Large intestine (tissue), 3 donors: ENCODE measurements at regions not wholly inside any gene's neighbourhood (a gene's known extent, or its start where the extent isn't known, plus 50 kb on each side); places are given as distances from the start of the nearest gene placed in this dataset.

Experiments
- DNase-seq, 2 donors: peaks; one replicate each; pipeline versions ENCODE4 v3.0.0 to v3.0.0-alpha.2; 2013
- H3K27ac ChIP-seq: one replicate; pipeline ENCODE4 v1.5.1; 2013; ENCODE audit warnings: low read length
- H3K27me3 ChIP-seq: 2 replicates; pipeline ENCODE4 v1.6.1; 2013; ENCODE audit warnings: low read length; ENCODE audit not compliant: control insufficient read depth, insufficient read depth
- H3K36me3 ChIP-seq: 2 replicates; pipeline ENCODE4 v1.6.1; 2013; ENCODE audit warnings: low read length; ENCODE audit not compliant: control insufficient read depth, insufficient read depth
- H3K4me1 ChIP-seq: one replicate; pipeline ENCODE4 v1.6.1; 2013; ENCODE audit warnings: low read length; ENCODE audit not compliant: control insufficient read depth, insufficient read depth
- H3K4me3 ChIP-seq: one replicate; pipeline ENCODE4 v1.5.1; 2013; ENCODE audit warnings: low read length
- H3K9me3 ChIP-seq: one replicate; pipeline ENCODE4 v1.6.1; 2013; ENCODE audit warnings: mild to moderate bottlenecking, low read depth, low read length, moderate library complexity; ENCODE audit not compliant: control insufficient read depth
- WGBS: methylation state at CpG from one replicate; pipeline ENCODE4 v1.1.5; 2013; ENCODE audit warnings: low lambda C conversion rate; ENCODE audit not compliant: insufficient coverage; 5-methylcytosine and 5-hydroxymethylcytosine counted together

DNA sequence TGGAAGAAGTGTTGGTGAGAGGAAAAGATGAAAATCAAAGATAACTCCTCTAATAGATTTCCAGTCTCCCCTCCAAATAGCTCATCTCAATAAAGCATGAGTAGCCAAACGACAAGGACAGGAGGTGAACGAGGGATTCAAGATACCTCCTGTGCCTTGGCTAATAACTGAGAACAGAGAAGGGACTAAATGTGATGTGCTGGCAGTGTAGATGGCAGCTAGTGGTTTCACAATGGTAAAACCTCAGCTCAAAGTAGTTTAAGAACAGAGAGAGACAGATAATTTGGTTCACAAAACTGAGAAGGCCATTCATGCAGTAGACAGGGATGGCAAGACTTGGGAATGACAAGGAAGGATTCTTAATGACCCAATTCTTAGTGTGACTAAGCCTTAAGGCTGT is 292.6 kb downstream of the EFHB start:
- no peak overlapping the region for H3K27ac ChIP-seq
- no peaks in the 10 kb centered on the region for H3K4me1 ChIP-seq
- DNase-seq = no peak
- no peaks in the 10 kb centered on the region for H3K36me3 ChIP-seq
- 77% methylated on average over 2 of the region's 2 CpGs for WGBS
- no peak overlapping the region for H3K4me3 ChIP-seq
- H3K9me3 ChIP-seq = no peaks in the 10 kb centered on the region
- no peaks in the 10 kb centered on the region for H3K27me3 ChIP-seq

DNA sequence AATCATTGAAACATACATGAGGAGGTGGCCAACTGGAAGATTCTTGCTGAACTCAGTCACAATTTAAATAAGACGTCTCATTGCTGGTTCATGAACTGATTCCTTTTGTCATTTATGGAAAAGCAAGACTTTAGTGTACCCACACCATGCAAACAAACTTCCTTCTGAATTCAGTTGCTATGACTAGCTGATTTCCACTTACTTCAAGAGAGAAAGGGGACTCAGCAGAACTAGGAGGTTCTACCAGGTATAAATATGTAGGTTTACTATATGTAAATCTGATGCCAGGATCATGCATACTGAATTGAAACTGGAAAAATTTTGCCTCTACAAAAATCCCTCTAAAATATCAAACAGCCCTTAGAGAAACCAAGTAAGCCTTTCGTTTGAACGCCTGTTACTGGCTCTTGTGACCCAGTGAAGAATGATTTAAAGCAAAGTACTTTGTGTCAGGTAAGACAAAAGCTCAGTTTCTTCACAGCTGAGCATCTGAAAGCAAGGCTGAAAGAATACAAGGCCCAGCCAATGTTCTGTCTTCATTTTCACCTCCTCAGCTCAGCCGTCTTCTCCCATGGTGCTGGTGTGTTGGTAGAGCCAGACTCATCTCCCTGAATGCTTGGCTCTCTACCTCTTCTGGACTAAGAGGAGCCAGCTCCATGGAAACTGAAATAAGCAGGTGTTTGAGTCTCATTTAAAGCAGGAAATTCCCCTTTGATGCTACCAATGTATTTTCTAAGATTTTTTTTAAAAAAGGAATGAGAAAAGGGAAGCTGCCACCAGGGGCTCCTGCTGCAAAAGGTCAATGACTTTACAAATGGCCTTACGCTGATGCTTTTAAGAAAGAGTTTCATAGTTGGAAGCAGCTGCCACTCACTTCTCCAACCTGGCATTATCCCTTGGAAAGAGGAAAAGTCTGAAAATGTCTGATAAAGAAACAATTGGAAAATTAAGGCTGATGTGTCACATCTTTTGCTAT is 301.6 kb downstream of the EFHB start:
- Histone ChIP-seq H3K4me1 (no peaks in the 10 kb centered on the region), H3K36me3 (no peaks in the 10 kb centered on the region), H3K27ac (no peak overlapping the region), H3K9me3 (no peaks in the 10 kb centered on the region), H3K4me3 (no peak overlapping the region), H3K27me3 (no peaks in the 10 kb centered on the region)
- WGBS = no CpG with 5 or more reads among the region's 5 CpGs
- no peak for DNase-seq

DNA sequence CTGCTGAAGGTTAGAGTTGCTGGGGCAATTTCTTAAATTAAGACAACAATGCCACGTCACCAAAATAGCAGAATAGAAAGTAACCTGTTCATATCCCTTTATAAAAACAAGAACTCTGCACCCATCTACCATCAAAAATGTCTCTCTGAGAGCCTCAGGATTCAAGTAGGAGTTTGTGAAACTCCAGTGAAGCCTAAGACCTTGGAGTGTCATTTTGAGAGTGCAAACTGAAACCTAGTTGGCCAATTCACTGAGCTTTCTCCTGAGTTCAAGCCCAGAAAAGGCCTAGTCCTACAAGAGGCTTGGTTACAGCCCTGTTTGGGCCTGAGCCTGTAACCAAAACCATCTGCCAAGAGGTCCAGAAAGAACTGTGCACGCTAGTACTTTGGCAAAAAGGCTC is 335.1 kb downstream of the EFHB start:
- Histone ChIP-seq H3K36me3 (no peaks in the 10 kb centered on the region), H3K27me3 (no peaks in the 10 kb centered on the region)
- WGBS = no CpG with 5 or more reads among the region's 2 CpGs

DNA sequence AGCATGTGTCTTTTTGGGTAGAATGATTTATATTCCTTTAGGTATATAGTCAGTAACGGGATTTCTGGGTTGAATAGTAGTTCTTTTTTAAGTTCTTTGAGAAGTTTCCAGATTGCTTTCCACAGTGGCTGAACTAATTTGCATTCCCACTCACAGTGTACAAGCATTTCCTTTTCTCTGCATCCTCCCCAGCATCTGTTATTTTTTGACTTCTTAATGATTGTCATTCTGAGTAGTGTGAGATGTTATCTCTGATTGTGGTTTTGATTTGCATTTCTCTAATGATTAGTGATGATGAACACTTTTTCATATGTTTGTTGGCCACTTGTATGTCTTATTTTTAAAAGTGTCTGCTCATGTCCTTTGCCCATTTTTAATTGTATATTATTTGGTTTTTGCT is 337.6 kb downstream of the EFHB start:
- no peaks in the 10 kb centered on the region for H3K4me1 ChIP-seq
- no CpG with 5 or more reads among the region's 1 CpG for WGBS
- H3K9me3 ChIP-seq = no peaks in the 10 kb centered on the region
- no peak overlapping the region for H3K4me3 ChIP-seq
- no peaks in the 10 kb centered on the region for H3K27me3 ChIP-seq
- H3K36me3 ChIP-seq = no peaks in the 10 kb centered on the region
- no peak overlapping the region for H3K27ac ChIP-seq
- no peak for DNase-seq

More for the DNA sequence above, 335.1 kb downstream of the EFHB start:
- no peaks in the 10 kb centered on the region for H3K4me1 ChIP-seq
- H3K9me3 ChIP-seq = no peaks in the 10 kb centered on the region
- H3K4me3 ChIP-seq = no peak overlapping the region
- DNase-seq = no peak
- no peak overlapping the region for H3K27ac ChIP-seq

DNA sequence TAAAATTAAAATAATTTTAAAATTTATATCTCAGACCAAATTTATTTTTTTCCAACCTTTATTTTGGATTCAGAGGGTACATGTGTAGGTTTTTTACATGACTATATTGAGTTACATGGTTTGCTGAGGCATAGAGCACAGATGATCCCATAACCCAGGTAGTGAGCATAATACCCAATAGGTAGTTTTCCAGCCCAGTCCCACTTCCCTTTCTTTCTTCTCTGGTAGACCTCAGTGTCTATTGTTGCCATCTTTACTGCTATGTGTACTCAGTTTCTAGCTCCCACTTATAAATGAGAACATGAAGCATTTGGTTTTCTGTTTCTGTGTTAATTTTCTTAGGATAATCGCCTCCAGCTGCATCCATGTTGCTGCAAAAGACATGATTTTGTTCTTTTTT is 338.1 kb downstream of the EFHB start:
- H3K4me1 ChIP-seq = no peaks in the 10 kb centered on the region
- H3K4me3 ChIP-seq = no peak overlapping the region
- no peak for DNase-seq
- no CpG with 5 or more reads among the region's 1 CpG for whole genome bisulfite sequencing
- no peaks in the 10 kb centered on the region for H3K36me3 ChIP-seq
- no peak overlapping the region for H3K27ac ChIP-seq
- no peaks in the 10 kb centered on the region for H3K27me3 ChIP-seq
- H3K9me3 ChIP-seq = no peaks in the 10 kb centered on the region
